ENCODE measurements at regions not wholly inside any gene's neighbourhood (a gene's known extent, or its start where the extent isn't known, plus 50 kb on each side); places are given as distances from the start of the nearest gene placed in this dataset.

DNA sequence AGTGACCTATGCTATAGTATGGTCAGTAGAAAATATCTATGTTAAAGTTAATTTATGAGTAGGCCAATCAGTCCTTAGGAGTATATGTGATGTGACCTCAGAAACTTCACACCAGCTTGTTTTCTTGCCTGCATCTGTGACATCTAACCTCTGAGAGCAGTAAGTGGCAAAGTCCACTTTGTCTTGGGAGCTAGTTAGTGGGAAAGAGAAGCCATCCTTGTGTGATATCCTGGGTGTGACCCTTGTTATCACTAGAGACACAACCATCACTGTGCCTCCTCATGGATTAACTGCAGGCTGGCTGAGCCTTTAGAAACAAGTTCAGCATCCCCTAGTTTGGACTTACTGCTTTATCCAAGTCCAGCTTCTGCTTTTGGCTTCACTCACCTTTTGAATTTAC lies 170.6 kb upstream of the STXBP6 start:
- H3K27ac ChIP-seq, result no peak overlapping the region
- no peak for TF ChIP-seq POLR2A (IDR thresholded peaks at IDR 0.05)
- no peak for TF ChIP-seq CTCF (IDR thresholded peaks at IDR 0.05)
- no peaks in the 10 kb centered on the region for H3K4me1 ChIP-seq
- intact Hi-C loops (cut with DNase I), result no loop called here
- H3K36me3 ChIP-seq, result no peaks in the 10 kb centered on the region
- no peak overlapping the region for H3K4me3 ChIP-seq (replicated peaks in 1 of 3)
- no peaks in the 10 kb centered on the region for H3K27me3 ChIP-seq
- DNase-seq, result no peak
- no peaks in the 10 kb centered on the region for H3K9me3 ChIP-seq

GRCh38 chr14:25215607-25216006 lies 165.7 kb upstream of the STXBP6 start:
- H3K4me3 ChIP-seq (replicated peaks in 1 of 3), result no peak overlapping the region
- no peak for DNase-seq
- H3K36me3 ChIP-seq, result no peaks in the 10 kb centered on the region
- no peaks in the 10 kb centered on the region for H3K27me3 ChIP-seq
- H3K9me3 ChIP-seq, result no peaks in the 10 kb centered on the region
- H3K27ac ChIP-seq, result no peak overlapping the region
- intact Hi-C loops (cut with DNase I), result no loop called here
- no peak for TF ChIP-seq POLR2A (IDR thresholded peaks at IDR 0.05)
- H3K4me1 ChIP-seq, result no peaks in the 10 kb centered on the region

- no peak for DNase-seq
- no peak overlapping the region for H3K4me3 ChIP-seq (replicated peaks in 1 of 3)
- H3K4me1 ChIP-seq, result no peaks in the 10 kb centered on the region
- no peaks in the 10 kb centered on the region for H3K9me3 ChIP-seq
- H3K36me3 ChIP-seq, result no peaks in the 10 kb centered on the region
- TF ChIP-seq POLR2A (IDR thresholded peaks at IDR 0.05) (no peak), CTCF (IDR thresholded peaks at IDR 0.05) (no peak)
- intact Hi-C loops (cut with DNase I), result no loop called here
- no peaks in the 10 kb centered on the region for H3K27me3 ChIP-seq
- H3K27ac ChIP-seq, result no peak overlapping the region
Measured at GRCh38 chr14:25197885-25198284, 147.9 kb upstream of the STXBP6 start.

- H3K27ac ChIP-seq, result no peak overlapping the region
- intact Hi-C loops (cut with DNase I), result no loop called here
- WGBS, 2 donors, result 78 to 97% methylated on average over 1 of the region's 1 CpG
- TF ChIP-seq CTCF (IDR thresholded peaks at IDR 0.05) (no peak), POLR2A (IDR thresholded peaks at IDR 0.05) (no peak)
- DNase-seq, result no peak
- H3K4me3 ChIP-seq (replicated peaks in 1 of 3), result no peak overlapping the region
- H3K4me1 ChIP-seq, result no peaks in the 10 kb centered on the region
- no peaks in the 10 kb centered on the region for H3K9me3 ChIP-seq
- H3K36me3 ChIP-seq, result no peaks in the 10 kb centered on the region
- H3K27me3 ChIP-seq, result no peaks in the 10 kb centered on the region
Measured at GRCh38 chr14:25180221-25180620, 130.3 kb upstream of the STXBP6 start.

- H3K36me3 ChIP-seq, result no peaks in the 10 kb centered on the region
- H3K4me3 ChIP-seq (replicated peaks in 1 of 3), result no peak overlapping the region
- intact Hi-C loops (cut with DNase I), result no loop called here
- H3K27ac ChIP-seq, result no peak overlapping the region
- no peaks in the 10 kb centered on the region for H3K27me3 ChIP-seq
- TF ChIP-seq POLR2A (IDR thresholded peaks at IDR 0.05) (no peak), CTCF (IDR thresholded peaks at IDR 0.05) (no peak)
- H3K4me1 ChIP-seq, result no peaks in the 10 kb centered on the region
- whole genome bisulfite sequencing, 2 donors, result 88 to 91% methylated on average over 3 of the region's 3 CpGs
- H3K9me3 ChIP-seq, result no peaks in the 10 kb centered on the region
- no peak for DNase-seq
Measured at GRCh38 chr14:25178255-25178654, 128.3 kb upstream of the STXBP6 start.

All from thyroid gland (tissue), 4 donors.